K562 (cell line): ENCODE measurements at regions not wholly inside any gene's neighbourhood (a gene's known extent, or its start where the extent isn't known, plus 50 kb on each side); places are given as distances from the start of the nearest gene placed in this dataset.
A peak's percentile ranks its signal among the peaks of the same experiment; 100 is the strongest.

Experiments used
- ATAC-seq: fragments of 200-7000 bp; cut with Tn5 transposase; 3 replicates; pipeline ENCODE4 v1.9.1; 2020; ENCODE audit warnings: moderate library complexity
- BruUV-seq: library from RNA; stranded (reverse); fragments of 400-500 nt; replicated peaks from 2 replicates; lab custom pipeline; 2021; lab: Mats Ljungman, UMichigan
- CTCF ChIA-PET: fragments of 300-600 bp; formaldehyde crosslinking; extraction: SDS; loops from one replicate; lab custom pipeline; 2021; ENCODE audit warnings: low intra/inter-chr PET ratio; lab: Yijun Ruan, JAX
- POLR2A ChIA-PET: fragments of 300-600, 350-650 bp; sonication (Branson Sonifier 250); formaldehyde crosslinking; extraction: SDS; loops from one replicate; lab custom pipeline; 2021; ENCODE audit warnings: antibody characterized with exemption, inconsistent platforms; lab: Yijun Ruan, JAX
- DNase-seq, 4 experiments: peaks; one replicate each; pipeline versions ENCODE4 v3.0.0 to v3.0.0-alpha.2; 2011 to 2018; ENCODE audit warnings: low spot score in 3 of 4, mixed read lengths in 3 of 4; ENCODE audit errors: extremely low read depth in 1 of 4
- FAIRE-seq: peaks from 2 replicates; lab custom pipeline; 2011; peaks lifted over from hg19 to GRCh38; lab: Jason Lieb, UNC
- H2AFZ ChIP-seq: 2 replicates; pipeline ENCODE4 v1.6.0; 2011; ENCODE audit warnings: low read depth, low read length, control low read depth, inconsistent platforms
- H3K27ac ChIP-seq: fragments of 200-600 bp; 3 replicates; pipeline ENCODE4 v1.8.0; 2011; ENCODE audit warnings: low read depth, mild to moderate bottlenecking, control low read depth, inconsistent platforms, low read length, moderate library complexity, mixed read lengths; ENCODE audit errors: extremely low read depth
- H3K27me3 ChIP-seq, 2 experiments: fragments of 300-600 bp in 1 of 2; 2 replicates in 1 of 2; 3 replicates in 1 of 2; pipeline versions ENCODE4 v1.6.0 to v1.8.0; 2011; ENCODE audit warnings: inconsistent platforms in 2 of 2, low read length in 2 of 2, mild to moderate bottlenecking in 1 of 2, mixed read lengths in 1 of 2, moderate library complexity in 1 of 2; ENCODE audit not compliant: control insufficient read depth in 2 of 2, insufficient read depth in 2 of 2
- H3K36me3 ChIP-seq: fragments of 300-600 bp; 3 replicates; pipeline ENCODE4 v1.8.0; 2011; ENCODE audit warnings: mild to moderate bottlenecking, low read length, inconsistent platforms; ENCODE audit not compliant: control insufficient read depth, insufficient read depth
- H3K4me1 ChIP-seq, 2 experiments: fragments of 200-600 bp in 1 of 2; replicated peaks in 1 of 2; 2 replicates in 1 of 2; 3 replicates in 1 of 2; pipeline versions ENCODE4 v1.5.1 to v1.8.0; 2011; ENCODE audit warnings: inconsistent platforms in 2 of 2, low read length in 2 of 2, mild to moderate bottlenecking in 1 of 2, mixed read lengths in 1 of 2, moderate library complexity in 1 of 2; ENCODE audit not compliant: control insufficient read depth in 2 of 2, insufficient read depth in 2 of 2
- H3K4me2 ChIP-seq: 2 replicates; pipeline ENCODE4 v1.6.1; 2011; ENCODE audit warnings: low read length, control low read depth, inconsistent platforms, mixed read lengths; ENCODE audit not compliant: insufficient read depth
- H3K4me3 ChIP-seq: fragments of 200-600 bp; sonication (generic), shearing (Covaris generic); 2 replicates; pipeline ENCODE4 v1.5.1; 2016; ENCODE audit warnings: control low read depth, inconsistent platforms
- H3K79me2 ChIP-seq: fragments of 200-600 bp; 3 replicates; pipeline ENCODE4 v1.8.0; 2011; ENCODE audit warnings: low read length, inconsistent platforms; ENCODE audit not compliant: control insufficient read depth, insufficient read depth
- H3K9ac ChIP-seq, 2 experiments: 2 replicates each; pipeline versions ENCODE4 v1.6.0 to v1.6.1; 2011; ENCODE audit warnings: low read depth in 2 of 2, low read length in 2 of 2, control low read depth in 1 of 2, inconsistent platforms in 1 of 2, mild to moderate bottlenecking in 1 of 2, mixed read lengths in 1 of 2; ENCODE audit not compliant: insufficient read depth in 1 of 2
- H3K9me1 ChIP-seq: one replicate; pipeline ENCODE4 v1.6.0; 2011; ENCODE audit warnings: inconsistent platforms, mild to moderate bottlenecking, low read length, moderate library complexity; ENCODE audit not compliant: control insufficient read depth, insufficient read depth
- H3K9me3 ChIP-seq: replicated peaks from 2 replicates; pipeline ENCODE4 v1.5.1; 2011; ENCODE audit warnings: low read depth, low read length, inconsistent platforms; ENCODE audit not compliant: control insufficient read depth, insufficient read depth
- H4K20me1 ChIP-seq: replicated peaks from 2 replicates; pipeline ENCODE4 v1.6.1; 2011; ENCODE audit warnings: low read length, inconsistent platforms, mixed read lengths; ENCODE audit not compliant: control insufficient read depth, insufficient read depth
- CTBP1 ChIP-seq: fragments of 450-650 bp; IDR thresholded peaks from 2 replicates; pipeline ENCODE4 v1.6.1; 2016; ENCODE audit warnings: borderline replicate concordance
- DACH1 ChIP-seq: fragments of 450-650 bp; IDR thresholded peaks from 2 replicates; pipeline ENCODE4 v1.6.1; 2018; ENCODE audit not compliant: partially characterized antibody
- MEIS2 ChIP-seq: fragments of 450-650 bp; IDR thresholded peaks from 2 replicates; pipeline ENCODE4 v1.6.1; 2014; ENCODE audit warnings: mild to moderate bottlenecking; ENCODE audit not compliant: partially characterized antibody
- NEUROD1 ChIP-seq: fragments of 150-350 bp; IDR thresholded peaks from 2 replicates; pipeline ENCODE4 v1.6.1; 2014; ENCODE audit warnings: borderline replicate concordance, low read length, low read depth; ENCODE audit not compliant: partially characterized antibody
- NR4A1 ChIP-seq, 2 experiments: fragments of 250-450 bp in 1 of 2; fragments of 450-650 bp in 1 of 2; sonication (Bioruptor Pico) in 1 of 2; IDR thresholded peaks; 2 replicates each; pipeline versions ENCODE4 v1.4.0 to v1.6.1; 2016 to 2020; ENCODE audit warnings: mild to moderate bottlenecking in 2 of 2, missing compliant biosample characterization in 1 of 2, missing genetic modification characterization in 1 of 2, moderate library complexity in 1 of 2
- RBFOX2 ChIP-seq: fragments of 200-400 bp; formaldehyde crosslinking; IDR thresholded peaks from 2 replicates; pipeline ENCODE4 v1.6.1; 2017; ENCODE audit warnings: low read depth, mild to moderate bottlenecking, low read length, moderate library complexity
- SOX6 ChIP-seq: fragments of 450-650 bp; IDR thresholded peaks from 2 replicates; pipeline ENCODE4 v1.6.1; 2014; ENCODE audit warnings: mild to moderate bottlenecking
- TCF7L2 ChIP-seq: fragments of 150-350 bp; IDR thresholded peaks from 2 replicates; pipeline ENCODE4 v1.6.1; 2016; ENCODE audit warnings: low read depth, mild to moderate bottlenecking, low read length, moderate library complexity
- TEAD2 ChIP-seq: fragments of 450-650 bp; IDR thresholded peaks from 2 replicates; pipeline ENCODE4 v1.6.1; 2016; ENCODE audit warnings: missing genetic modification characterization, control low read depth, missing compliant biosample characterization
- ZC3H11A ChIP-seq: IDR thresholded peaks from 2 replicates; pipeline ENCODE4 v1.6.1; 2012; ENCODE audit warnings: low read depth, low read length, improper control_type of control experiment
- ZNF696 ChIP-seq: fragments of 250-450 bp; sonication (Bioruptor Pico); conservative IDR thresholded peaks from 2 replicates; pipeline ENCODE4 v1.4.0; 2020; ENCODE audit warnings: mild to moderate bottlenecking, moderate library complexity
- ZNF79 ChIP-seq: fragments of 250-450 bp; sonication (Bioruptor Pico); IDR thresholded peaks from 2 replicates; pipeline ENCODE4 v1.4.0; 2020; ENCODE audit warnings: low read depth, mild to moderate bottlenecking, moderate library complexity
- WGBS: fragments of 100-300 bp; shearing (Covaris generic); methylation state at CpG from one replicate; pipeline ENCODE4 v1.1.6; 2016; ENCODE audit warnings: low coverage, mixed read lengths; ENCODE audit not compliant: insufficient coverage; ENCODE audit errors: missing lambda C conversion rate; 5-methylcytosine and 5-hydroxymethylcytosine counted together
- in situ Hi-C: fragments of 300-500 bp; cut with MboI; formaldehyde crosslinking; loops from 4 replicates; pipeline ENCODE4 v1.15.0; 2018; ENCODE audit warnings: inconsistent platforms, mixed read lengths
- intact Hi-C: fragments of 100-400 bp; cut with micrococcal nuclease; formaldehyde crosslinking; loops from 2 replicates; pipeline ENCODE4 v1.14.2; 2022
- TF ChIP-seq, protein P1 (sequence below): sonication (generic); formaldehyde crosslinking; IDR thresholded peaks from 2 replicates; pipeline ENCODE4 v1.8.0; 2022; ENCODE audit warnings: mild to moderate bottlenecking, missing genetic modification reagents
- TF ChIP-seq, protein P2 (sequence below): fragments of 450-650 bp; IDR thresholded peaks from 2 replicates; pipeline ENCODE4 v1.6.1; 2016
- TF ChIP-seq, protein P3 (sequence below), 2 experiments: fragments of 450-650 bp; IDR thresholded peaks; 2 replicates each; pipeline ENCODE4 v1.6.1; 2016

DNA sequence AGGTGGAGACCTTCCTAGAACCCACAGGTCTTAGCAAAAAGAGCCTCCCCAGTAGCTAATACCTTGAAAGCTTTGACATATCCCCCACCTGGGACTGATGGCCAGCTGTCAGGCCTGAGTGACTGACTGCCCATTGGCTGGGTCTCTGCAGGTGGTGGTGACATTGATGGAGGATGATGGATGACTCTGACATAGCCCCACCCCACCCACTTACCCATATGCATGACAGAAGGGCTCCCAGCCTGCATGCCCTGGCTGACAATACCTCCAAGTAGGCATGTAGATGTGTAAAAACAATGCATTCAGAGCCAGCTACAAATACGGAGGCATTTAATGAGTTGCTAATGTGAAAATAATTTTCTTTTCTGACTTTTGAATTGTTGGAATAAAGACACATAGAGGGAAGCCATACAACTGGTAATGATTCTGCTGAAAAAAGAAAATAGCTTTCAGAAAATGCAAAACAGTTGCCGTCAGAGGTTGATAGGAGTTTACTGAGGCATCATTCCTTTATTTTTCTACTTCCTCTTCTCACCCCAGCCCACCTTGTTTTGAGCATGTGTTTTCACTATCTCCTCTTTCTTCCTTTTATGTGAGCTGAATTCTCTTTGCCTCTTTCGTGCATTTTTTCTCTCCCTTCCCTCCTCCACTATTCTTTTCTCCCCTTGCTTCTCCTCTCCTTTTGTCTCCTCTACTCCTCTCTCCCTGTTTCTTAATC is 70.6 kb downstream of the OLIG3 start:
- POLR2A ChIA-PET = no interaction called here
- Histone ChIP-seq H3K79me2 (no peaks in the 10 kb centered on the region), H3K9me1 (no peaks in the 10 kb centered on the region), H3K4me1 (no peaks in the 10 kb centered on the region), H3K9ac (no peak overlapping the region), H4K20me1 (no peaks in the 10 kb centered on the region), H3K4me3 (no peak overlapping the region), H2AFZ (no peak overlapping the region), H3K36me3 (no peaks in the 10 kb centered on the region), H3K27me3 (no peaks in the 10 kb centered on the region), H3K9me3 (no peaks in the 10 kb centered on the region), H3K4me2 (no peak overlapping the region), H3K27ac (no peak overlapping the region)
- no peak for FAIRE-seq
- no peak for DNase-seq
- intact Hi-C loops = no loop called here
- no TSS peak for BruUV-seq
- WGBS = 0% methylated on average over 3 of the region's 3 CpGs
- CTCF ChIA-PET = no interaction called here
- in situ Hi-C loops = no loop called here
- no peak for ATAC-seq
- no peak for TF ChIP-seq ZNF696
- no peak for TF ChIP-seq RBFOX2
- no peak for TF ChIP-seq ZC3H11A
- TF ChIP-seq NR4A1 (CRISPR knock-in tag; IDR thresholded peaks at IDR 0.05) = no peak
- TF ChIP-seq NR4A1 (tag; IDR thresholded peaks at IDR 0.05) = no peak
- TF ChIP-seq NEUROD1 = no peak
- peak; percentile 43 for TF ChIP-seq MEIS2
- TF ChIP-seq DACH1 = no peak
- TF ChIP-seq SOX6 = no peak
- no peak for TF ChIP-seq TEAD2 (tag)
- TF ChIP-seq TCF7L2 = no peak
- TF ChIP-seq, protein P1, sequence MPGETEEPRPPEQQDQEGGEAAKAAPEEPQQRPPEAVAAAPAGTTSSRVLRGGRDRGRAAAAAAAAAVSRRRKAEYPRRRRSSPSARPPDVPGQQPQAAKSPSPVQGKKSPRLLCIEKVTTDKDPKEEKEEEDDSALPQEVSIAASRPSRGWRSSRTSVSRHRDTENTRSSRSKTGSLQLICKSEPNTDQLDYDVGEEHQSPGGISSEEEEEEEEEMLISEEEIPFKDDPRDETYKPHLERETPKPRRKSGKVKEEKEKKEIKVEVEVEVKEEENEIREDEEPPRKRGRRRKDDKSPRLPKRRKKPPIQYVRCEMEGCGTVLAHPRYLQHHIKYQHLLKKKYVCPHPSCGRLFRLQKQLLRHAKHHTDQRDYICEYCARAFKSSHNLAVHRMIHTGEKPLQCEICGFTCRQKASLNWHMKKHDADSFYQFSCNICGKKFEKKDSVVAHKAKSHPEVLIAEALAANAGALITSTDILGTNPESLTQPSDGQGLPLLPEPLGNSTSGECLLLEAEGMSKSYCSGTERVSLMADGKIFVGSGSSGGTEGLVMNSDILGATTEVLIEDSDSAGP (CRISPR knock-in tag) = no peak
- no peak for TF ChIP-seq ZNF79
- TF ChIP-seq, protein P2, sequence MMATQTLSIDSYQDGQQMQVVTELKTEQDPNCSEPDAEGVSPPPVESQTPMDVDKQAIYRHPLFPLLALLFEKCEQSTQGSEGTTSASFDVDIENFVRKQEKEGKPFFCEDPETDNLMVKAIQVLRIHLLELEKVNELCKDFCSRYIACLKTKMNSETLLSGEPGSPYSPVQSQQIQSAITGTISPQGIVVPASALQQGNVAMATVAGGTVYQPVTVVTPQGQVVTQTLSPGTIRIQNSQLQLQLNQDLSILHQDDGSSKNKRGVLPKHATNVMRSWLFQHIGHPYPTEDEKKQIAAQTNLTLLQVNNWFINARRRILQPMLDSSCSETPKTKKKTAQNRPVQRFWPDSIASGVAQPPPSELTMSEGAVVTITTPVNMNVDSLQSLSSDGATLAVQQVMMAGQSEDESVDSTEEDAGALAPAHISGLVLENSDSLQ = peak; percentile 67; the same call in 1 of the 2 replicates
- no peak for TF ChIP-seq CTBP1
- TF ChIP-seq, protein P3, sequence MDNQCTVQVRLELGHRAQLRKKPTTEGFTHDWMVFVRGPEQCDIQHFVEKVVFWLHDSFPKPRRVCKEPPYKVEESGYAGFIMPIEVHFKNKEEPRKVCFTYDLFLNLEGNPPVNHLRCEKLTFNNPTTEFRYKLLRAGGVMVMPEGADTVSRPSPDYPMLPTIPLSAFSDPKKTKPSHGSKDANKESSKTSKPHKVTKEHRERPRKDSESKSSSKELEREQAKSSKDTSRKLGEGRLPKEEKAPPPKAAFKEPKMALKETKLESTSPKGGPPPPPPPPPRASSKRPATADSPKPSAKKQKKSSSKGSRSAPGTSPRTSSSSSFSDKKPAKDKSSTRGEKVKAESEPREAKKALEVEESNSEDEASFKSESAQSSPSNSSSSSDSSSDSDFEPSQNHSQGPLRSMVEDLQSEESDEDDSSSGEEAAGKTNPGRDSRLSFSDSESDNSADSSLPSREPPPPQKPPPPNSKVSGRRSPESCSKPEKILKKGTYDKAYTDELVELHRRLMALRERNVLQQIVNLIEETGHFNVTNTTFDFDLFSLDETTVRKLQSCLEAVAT (IDR thresholded peaks at IDR 0.05) = no peak
